IMR-90 (cell line): ENCODE measurements at regions not wholly inside any gene's neighbourhood (a gene's known extent, or its start where the extent isn't known, plus 50 kb on each side); places are given as distances from the start of the nearest gene placed in this dataset.

Source experiments
- ATAC-seq: fragments of 200-7000 bp; cut with Tn5 transposase; 2 replicates; pipeline ENCODE4 v1.9.1; 2020; ENCODE audit warnings: low read depth, mild to moderate bottlenecking, moderate library complexity
- BruUV-seq: library from RNA; stranded (reverse); fragments of 400-500 nt; replicated peaks from 2 replicates; lab custom pipeline; 2021; lab: Mats Ljungman, UMichigan
- CTCF ChIA-PET: fragments of 300-600 bp; formaldehyde crosslinking; extraction: SDS; loops from one replicate; lab custom pipeline; 2021; ENCODE audit warnings: antibody characterized with exemption; lab: Yijun Ruan, JAX
- POLR2A ChIA-PET: fragments of 300-600 bp; sonication (Branson Sonifier 250); formaldehyde crosslinking; loops from one replicate; lab custom pipeline; 2022; ENCODE audit warnings: antibody characterized with exemption; ENCODE audit not compliant: unreplicated experiment; lab: Charles Lee
- DNase-seq: peaks from one replicate; pipeline ENCODE4 v3.0.0; 2013
- H2AFZ ChIP-seq: replicated peaks from 2 replicates; pipeline ENCODE3; 2013; ENCODE audit warnings: low read length, mild to moderate bottlenecking; ENCODE audit not compliant: poor library complexity
- H2AK5ac ChIP-seq: 2 replicates; pipeline ENCODE4 v1.6.1; 2013; ENCODE audit warnings: low read depth, low read length, inconsistent platforms
- H2AK9ac ChIP-seq: replicated peaks from 2 replicates; pipeline ENCODE3; 2013; ENCODE audit warnings: mild to moderate bottlenecking, low read depth, low read length, moderate library complexity; ENCODE audit not compliant: poor library complexity
- H2BK120ac ChIP-seq: 2 replicates; pipeline ENCODE4 v1.6.1; 2013; ENCODE audit warnings: low read depth, low read length, inconsistent platforms
- H2BK15ac ChIP-seq: 3 replicates; pipeline ENCODE4 v1.6.1; 2013; ENCODE audit warnings: low read depth, low read length, inconsistent platforms
- H2BK20ac ChIP-seq: 2 replicates; pipeline ENCODE4 v1.6.1; 2013; ENCODE audit warnings: low read depth, mild to moderate bottlenecking, inconsistent platforms, low read length, moderate library complexity
- H2BK5ac ChIP-seq: 2 replicates; pipeline ENCODE4 v1.6.1; 2013; ENCODE audit warnings: mild to moderate bottlenecking, low read depth, low read length, inconsistent platforms; ENCODE audit not compliant: poor library complexity, severe bottlenecking
- H3K14ac ChIP-seq: replicated peaks from 2 replicates; pipeline ENCODE4 v1.6.1; 2013; ENCODE audit warnings: low read depth, low read length, inconsistent platforms
- H3K18ac ChIP-seq: 2 replicates; pipeline ENCODE4 v1.6.1; 2013; ENCODE audit warnings: low read depth, low read length, control low read depth
- H3K23ac ChIP-seq: 2 replicates; pipeline ENCODE4 v1.6.1; 2013; ENCODE audit warnings: low read depth, low read length, inconsistent platforms
- H3K27ac ChIP-seq: 2 replicates; pipeline ENCODE4 v1.5.1; 2013; ENCODE audit warnings: mild to moderate bottlenecking, control low read depth, low read length; ENCODE audit not compliant: insufficient read depth
- H3K27me3 ChIP-seq: 2 replicates; pipeline ENCODE4 v1.6.1; 2013; ENCODE audit warnings: low read length; ENCODE audit not compliant: control insufficient read depth, insufficient read depth
- H3K36me3 ChIP-seq: 2 replicates; pipeline ENCODE4 v1.6.1; 2013; ENCODE audit warnings: low read length, mixed read lengths; ENCODE audit not compliant: control insufficient read depth, insufficient read depth
- H3K4ac ChIP-seq: 2 replicates; pipeline ENCODE4 v1.6.1; 2013; ENCODE audit warnings: low read depth, low read length, inconsistent platforms
- H3K4me1 ChIP-seq: 2 replicates; pipeline ENCODE4 v1.6.1; 2013; ENCODE audit warnings: low read length, mixed read lengths; ENCODE audit not compliant: control insufficient read depth, insufficient read depth
- H3K4me2 ChIP-seq: 2 replicates; pipeline ENCODE4 v1.6.1; 2013; ENCODE audit warnings: low read depth, mild to moderate bottlenecking, control low read depth, low read length, moderate library complexity
- H3K4me3 ChIP-seq: 2 replicates; pipeline ENCODE4 v1.5.1; 2013; ENCODE audit warnings: low read depth, mild to moderate bottlenecking, control low read depth, low read length, moderate library complexity; ENCODE audit not compliant: insufficient read depth
- H3K56ac ChIP-seq: 2 replicates; pipeline ENCODE4 v1.6.1; 2013; ENCODE audit warnings: low read length, inconsistent platforms; ENCODE audit not compliant: insufficient read depth; ENCODE audit errors: extremely low read depth
- H3K79me1 ChIP-seq, 2 experiments: 2 replicates each; pipeline ENCODE4 v1.6.1; 2013; ENCODE audit warnings: low read length in 2 of 2, inconsistent platforms in 1 of 2, low read depth in 1 of 2
- H3K9ac ChIP-seq: 2 replicates; pipeline ENCODE4 v1.6.1; 2013; ENCODE audit warnings: low read depth, low read length, control low read depth
- H3K9me1 ChIP-seq: 2 replicates; pipeline ENCODE4 v1.6.1; 2013; ENCODE audit warnings: low read length, inconsistent platforms; ENCODE audit not compliant: insufficient read depth
- H3K9me3 ChIP-seq: 2 replicates; pipeline ENCODE4 v1.6.1; 2013; ENCODE audit warnings: low read length; ENCODE audit not compliant: control insufficient read depth, insufficient read depth
- H4K20me1 ChIP-seq: 2 replicates; pipeline ENCODE4 v1.6.1; 2013; ENCODE audit warnings: low read length, inconsistent platforms; ENCODE audit not compliant: insufficient read depth
- H4K5ac ChIP-seq: 2 replicates; pipeline ENCODE4 v1.6.1; 2013; ENCODE audit warnings: mild to moderate bottlenecking, low read depth, low read length, control low read depth
- H4K8ac ChIP-seq, 2 experiments: 2 replicates each; pipeline ENCODE4 v1.6.1; 2013; ENCODE audit warnings: low read depth in 2 of 2, low read length in 2 of 2, control low read depth in 1 of 2, inconsistent platforms in 1 of 2
- H4K91ac ChIP-seq: 2 replicates; pipeline ENCODE4 v1.6.1; 2013; ENCODE audit warnings: low read depth, low read length, inconsistent platforms; ENCODE audit not compliant: insufficient read depth
- BHLHE40 ChIP-seq: fragments of 150-350 bp; IDR thresholded peaks from 2 replicates; pipeline ENCODE4 v1.6.1; 2016; ENCODE audit warnings: mild to moderate bottlenecking, low read depth, low read length
- CEBPB ChIP-seq: IDR thresholded peaks from 2 replicates; pipeline ENCODE4 v1.6.1; 2012; ENCODE audit warnings: low read depth, low read length, improper control_type of control experiment
- CHD1 ChIP-seq: IDR thresholded peaks from 2 replicates; pipeline ENCODE4 v1.6.1; 2012; ENCODE audit warnings: low read depth, low read length, improper control_type of control experiment
- CTCF ChIP-seq: conservative IDR thresholded peaks from 2 replicates; pipeline ENCODE4 v1.5.1; 2012; ENCODE audit warnings: mild to moderate bottlenecking, low read depth, low read length, improper control_type of control experiment
- ELK1 ChIP-seq: fragments of 150-350 bp; IDR thresholded peaks from 2 replicates; pipeline ENCODE4 v1.6.1; 2016; ENCODE audit warnings: low read depth, mild to moderate bottlenecking, low read length, moderate library complexity, borderline replicate concordance
- FOS ChIP-seq: fragments of 150-350 bp; IDR thresholded peaks from 2 replicates; pipeline ENCODE4 v1.6.1; 2016; ENCODE audit warnings: low read depth, low read length
- MAFK ChIP-seq: IDR thresholded peaks from 2 replicates; pipeline ENCODE4 v1.6.1; 2012; ENCODE audit warnings: low read depth, low read length, improper control_type of control experiment
- MAZ ChIP-seq: IDR thresholded peaks from 2 replicates; pipeline ENCODE4 v1.6.1; 2012; ENCODE audit warnings: low read depth, mild to moderate bottlenecking, low read length, improper control_type of control experiment, moderate library complexity, borderline replicate concordance
- MXI1 ChIP-seq: IDR thresholded peaks from 2 replicates; pipeline ENCODE4 v1.6.1; 2012; ENCODE audit warnings: low read depth, mild to moderate bottlenecking, low read length, moderate library complexity, borderline replicate concordance
- NFE2L2 ChIP-seq: fragments of 150-350 bp; IDR thresholded peaks from 2 replicates; pipeline ENCODE4 v1.6.1; 2016; ENCODE audit warnings: low read depth, mild to moderate bottlenecking, low read length
- POLR2A ChIP-seq: IDR thresholded peaks from 2 replicates; pipeline ENCODE4 v1.6.1; 2012; ENCODE audit warnings: mild to moderate bottlenecking, low read depth, low read length
- RAD21 ChIP-seq: IDR thresholded peaks from 2 replicates; pipeline ENCODE4 v1.6.1; 2012; ENCODE audit warnings: low read length, improper control_type of control experiment
- RCOR1 ChIP-seq: IDR thresholded peaks from 2 replicates; pipeline ENCODE4 v1.6.1; 2012; ENCODE audit warnings: mild to moderate bottlenecking, low read length, improper control_type of control experiment; ENCODE audit not compliant: insufficient replicate concordance
- RFX5 ChIP-seq: IDR thresholded peaks from 2 replicates; pipeline ENCODE4 v1.8.0; 2012; ENCODE audit warnings: low read depth, mild to moderate bottlenecking, low read length, moderate library complexity
- SMC3 ChIP-seq: fragments of 150-350 bp; IDR thresholded peaks from 2 replicates; pipeline ENCODE4 v1.6.1; 2016; ENCODE audit warnings: low read depth, mild to moderate bottlenecking, antibody characterized with exemption, low read length, moderate library complexity
- USF2 ChIP-seq: fragments of 150-350 bp; IDR thresholded peaks from 2 replicates; pipeline ENCODE4 v1.6.1; 2017; ENCODE audit warnings: mild to moderate bottlenecking, antibody characterized with exemption, low read length, low read depth
- WGBS, 2 experiments: methylation state at CpG; one replicate each; pipeline versions ENCODE4 v1.1.5 to v1.1.7; 2013; ENCODE audit warnings: missing lambda C conversion rate in 2 of 2; ENCODE audit not compliant: insufficient read length in 1 of 2; ENCODE audit errors: extremely low coverage in 2 of 2; 5-methylcytosine and 5-hydroxymethylcytosine counted together
- dilution Hi-C: fragments of 300-500 bp; cut with HindIII; formaldehyde crosslinking; loops from one replicate; pipeline ENCODE4 v1.14.3; 2018; ENCODE audit warnings: low sequenced_read_pairs; ENCODE audit not compliant: unreplicated experiment
- in situ Hi-C: fragments of 300-500 bp; cut with MboI; formaldehyde crosslinking; loops from 3 replicates; pipeline ENCODE4 v1.14.3; 2019; ENCODE audit warnings: low sequenced_read_pairs, inconsistent platforms, mixed read lengths
- intact Hi-C: fragments of 100-400 bp; cut with micrococcal nuclease; formaldehyde crosslinking; loops from 2 replicates; pipeline ENCODE4 v1.10.0; 2022

GRCh38 chr7:96422388-96422787, 100.5 kb upstream of the SLC25A13 start:
- dilution Hi-C loops, result no loop called here
- Histone ChIP-seq H3K14ac (no peak overlapping the region), H2BK5ac (no peak overlapping the region), H3K27me3 (no peaks in the 10 kb centered on the region), H3K79me1 (no peaks in the 10 kb centered on the region), H3K27ac (no peak overlapping the region), H3K4me1 (no peaks in the 10 kb centered on the region), H3K36me3 (no peaks in the 10 kb centered on the region), H3K4ac (no peak overlapping the region), H2BK15ac (no peak overlapping the region), H2AFZ (no peak overlapping the region), H4K91ac (no peak overlapping the region), H3K18ac (no peak overlapping the region), H3K9ac (no peak overlapping the region), H4K5ac (no peak overlapping the region), H2AK5ac (no peak overlapping the region), H3K23ac (no peak overlapping the region), H4K20me1 (no peaks in the 10 kb centered on the region), H3K4me2 (no peak overlapping the region), H3K9me3 (no peaks in the 10 kb centered on the region), H2BK120ac (no peak overlapping the region), H3K56ac (no peak overlapping the region), H3K4me3 (no peak overlapping the region), H2AK9ac (no peak overlapping the region), H3K9me1 (no peaks in the 10 kb centered on the region), H2BK20ac (no peak overlapping the region), H4K8ac (no peak overlapping the region)
- in situ Hi-C loops, result no loop called here
- intact Hi-C loops, result no loop called here
- DNase-seq (no peak), ATAC-seq (no peak)
- WGBS, 2 experiments, result no CpG with 5 or more reads among the region's 2 CpGs
- ChIA-PET POLR2A (no interaction called here), CTCF (interaction anchor here (1.2 kb wide), 1 partner anchor 605 kb away, joined by 3 read pairs; no protein-coding TSS in a partner anchor)
- no peak for TF ChIP-seq CHD1
- TF ChIP-seq BHLHE40, result no peak
- no peak for TF ChIP-seq ELK1
- no peak for TF ChIP-seq RFX5
- no peak for TF ChIP-seq CEBPB
- no peak for TF ChIP-seq MAZ
- no peak for TF ChIP-seq RAD21
- TF ChIP-seq MXI1, result no peak
- no peak for TF ChIP-seq CTCF
- no peak for TF ChIP-seq FOS
- TF ChIP-seq MAFK, result no peak
- TF ChIP-seq SMC3, result no peak
- TF ChIP-seq RCOR1, result no peak
- TF ChIP-seq USF2, result no peak
- no peak for TF ChIP-seq POLR2A
- TF ChIP-seq NFE2L2, result no peak
- BruUV-seq, result no TSS peak
